Spinal cord (tissue), 9 donors: ENCODE measurements at regions not wholly inside any gene's neighbourhood (a gene's known extent, or its start where the extent isn't known, plus 50 kb on each side); places are given as distances from the start of the nearest gene placed in this dataset.
A peak's percentile ranks its signal among the peaks of the same experiment; 100 is the strongest.

ENCODE experiments used
- DNase-seq, 6 donors: peaks; one replicate each; pipeline versions ENCODE4 v3.0.0 to v3.0.0-alpha.2; 2013 to 2015; ENCODE audit warnings: low spot score in 6 of 6, low read depth in 4 of 6
- H3K27ac ChIP-seq: one replicate; pipeline ENCODE4 v1.5.1; 2013; ENCODE audit warnings: low read depth, low read length, control low read depth
- H3K27me3 ChIP-seq: one replicate; pipeline ENCODE4 v1.6.1; 2013; ENCODE audit warnings: low read length; ENCODE audit not compliant: control insufficient read depth, insufficient read depth
- H3K36me3 ChIP-seq: one replicate; pipeline ENCODE4 v1.6.1; 2013; ENCODE audit warnings: low read length; ENCODE audit not compliant: control insufficient read depth, insufficient read depth
- H3K4me1 ChIP-seq: one replicate; pipeline ENCODE4 v1.6.1; 2013; ENCODE audit warnings: low read length; ENCODE audit not compliant: control insufficient read depth, insufficient read depth
- H3K4me3 ChIP-seq: one replicate; pipeline ENCODE4 v1.5.1; 2013; ENCODE audit warnings: low read depth, low read length, control low read depth
- H3K9me3 ChIP-seq: one replicate; pipeline ENCODE4 v1.6.1; 2013; ENCODE audit warnings: low read length; ENCODE audit not compliant: control insufficient read depth, insufficient read depth
- WGBS: methylation state at CpG from one replicate; pipeline ENCODE4 v1.1.5; 2013; ENCODE audit warnings: missing lambda C conversion rate; ENCODE audit not compliant: insufficient coverage; 5-methylcytosine and 5-hydroxymethylcytosine counted together
- donor health status: healthy.

- Histone ChIP-seq H3K9me3 (no peaks in the 10 kb centered on the region), H3K27me3 (peaks cover 3% of the 10 kb centered on the region), H3K4me1 (no peaks in the 10 kb centered on the region), H3K27ac (no peak overlapping the region), H3K4me3 (no peak overlapping the region), H3K36me3 (no peaks in the 10 kb centered on the region)
- peak in 2 of 6 donors; percentile 6 to 55 for DNase-seq
- no CpG with 5 or more reads among the region's 2 CpGs for WGBS
Observed at GRCh38 chr5:166505067-166505466, 1786.4 kb upstream of the WWC1 start.

GRCh38 chr5:166505544-166505943 lies 1785.9 kb upstream of the WWC1 start:
- peak in 4 of 6 donors; percentile 38 to 83 (median 58) for DNase-seq
- Histone ChIP-seq H3K4me1 (no peaks in the 10 kb centered on the region), H3K4me3 (no peak overlapping the region), H3K27ac (no peak overlapping the region), H3K9me3 (no peaks in the 10 kb centered on the region), H3K27me3 (peaks cover 1% of the 10 kb centered on the region), H3K36me3 (no peaks in the 10 kb centered on the region)

- no peaks in the 10 kb centered on the region for H3K4me1 ChIP-seq
- H3K36me3 ChIP-seq, result no peaks in the 10 kb centered on the region
- H3K27ac ChIP-seq, result no peak overlapping the region
- H3K4me3 ChIP-seq, result no peak overlapping the region
- no peak for DNase-seq
- H3K27me3 ChIP-seq, result no peaks in the 10 kb centered on the region
- no CpG with 5 or more reads among the region's 2 CpGs for WGBS
- no peaks in the 10 kb centered on the region for H3K9me3 ChIP-seq
Observed at GRCh38 chr5:166507810-166508425, 1783.5 kb upstream of the WWC1 start.

- Histone ChIP-seq H3K4me3 (no peak overlapping the region), H3K4me1 (no peaks in the 10 kb centered on the region), H3K9me3 (no peaks in the 10 kb centered on the region), H3K27ac (no peak overlapping the region), H3K27me3 (no peaks in the 10 kb centered on the region), H3K36me3 (no peaks in the 10 kb centered on the region)
- peak in 1 of 6 donors; percentile 40 for DNase-seq
- no CpG with 5 or more reads among the region's 3 CpGs for WGBS
Observed at GRCh38 chr5:166509085-166509484, 1782.4 kb upstream of the WWC1 start.

- 81% methylated on average over 5 of the region's 5 CpGs for WGBS
- H3K9me3 ChIP-seq, result no peaks in the 10 kb centered on the region
- DNase-seq, result no peak
Observed at GRCh38 chr5:166517976-166518375, 1773.5 kb upstream of the WWC1 start.

GRCh38 chr5:166523206-166523605 lies 1768.2 kb upstream of the WWC1 start:
- Histone ChIP-seq H3K4me1 (no peaks in the 10 kb centered on the region), H3K4me3 (no peak overlapping the region), H3K9me3 (no peaks in the 10 kb centered on the region), H3K36me3 (no peaks in the 10 kb centered on the region), H3K27me3 (no peaks in the 10 kb centered on the region), H3K27ac (no peak overlapping the region)
- WGBS, result 27% methylated on average over 2 of the region's 2 CpGs
- peak in 2 of 6 donors; percentile 52 to 60 for DNase-seq

More at GRCh38 chr5:166517976-166518375, 1773.5 kb upstream of the WWC1 start:
- Histone ChIP-seq H3K27me3 (no peaks in the 10 kb centered on the region), H3K27ac (no peak overlapping the region), H3K4me3 (no peak overlapping the region), H3K36me3 (no peaks in the 10 kb centered on the region), H3K4me1 (no peaks in the 10 kb centered on the region)

- Histone ChIP-seq H3K27ac (no peak overlapping the region), H3K36me3 (no peaks in the 10 kb centered on the region), H3K27me3 (no peaks in the 10 kb centered on the region), H3K9me3 (no peaks in the 10 kb centered on the region), H3K4me1 (no peaks in the 10 kb centered on the region), H3K4me3 (no peak overlapping the region)
- WGBS, result 60% methylated on average over 1 of the region's 2 CpGs
- no peak for DNase-seq
Observed at GRCh38 chr5:166529200-166529599, 1762.2 kb upstream of the WWC1 start.

GRCh38 chr5:166532456-166533220 lies 1758.8 kb upstream of the WWC1 start:
- Histone ChIP-seq H3K4me1 (no peaks in the 10 kb centered on the region), H3K4me3 (no peak overlapping the region), H3K36me3 (no peaks in the 10 kb centered on the region), H3K27ac (no peak overlapping the region), H3K9me3 (no peaks in the 10 kb centered on the region), H3K27me3 (no peaks in the 10 kb centered on the region)
- 100% methylated on average over 1 of the region's 5 CpGs for WGBS
- DNase-seq, result no peak

- Histone ChIP-seq H3K36me3 (no peaks in the 10 kb centered on the region), H3K27me3 (no peaks in the 10 kb centered on the region), H3K4me3 (no peak overlapping the region), H3K4me1 (no peaks in the 10 kb centered on the region), H3K9me3 (no peaks in the 10 kb centered on the region), H3K27ac (no peak overlapping the region)
- no peak for DNase-seq
- whole genome bisulfite sequencing, result no CpG with 5 or more reads among the region's 3 CpGs
Observed at GRCh38 chr5:166535641-166536040, 1755.8 kb upstream of the WWC1 start.

GRCh38 chr5:166540156-166540555 lies 1751.3 kb upstream of the WWC1 start:
- H3K4me1 ChIP-seq, result no peaks in the 10 kb centered on the region
- no peak overlapping the region for H3K4me3 ChIP-seq
- WGBS, result 0% methylated on average over 2 of the region's 2 CpGs
- H3K27ac ChIP-seq, result no peak overlapping the region
- DNase-seq, result peak in 3 of 6 donors; percentile 50 to 91 (median 63)
- H3K9me3 ChIP-seq, result no peaks in the 10 kb centered on the region
- H3K27me3 ChIP-seq, result no peaks in the 10 kb centered on the region
- H3K36me3 ChIP-seq, result no peaks in the 10 kb centered on the region
